ENCODE measurements at regions not wholly inside any gene's neighbourhood (a gene's known extent, or its start where the extent isn't known, plus 50 kb on each side); places are given as distances from the start of the nearest gene placed in this dataset.

DNA sequence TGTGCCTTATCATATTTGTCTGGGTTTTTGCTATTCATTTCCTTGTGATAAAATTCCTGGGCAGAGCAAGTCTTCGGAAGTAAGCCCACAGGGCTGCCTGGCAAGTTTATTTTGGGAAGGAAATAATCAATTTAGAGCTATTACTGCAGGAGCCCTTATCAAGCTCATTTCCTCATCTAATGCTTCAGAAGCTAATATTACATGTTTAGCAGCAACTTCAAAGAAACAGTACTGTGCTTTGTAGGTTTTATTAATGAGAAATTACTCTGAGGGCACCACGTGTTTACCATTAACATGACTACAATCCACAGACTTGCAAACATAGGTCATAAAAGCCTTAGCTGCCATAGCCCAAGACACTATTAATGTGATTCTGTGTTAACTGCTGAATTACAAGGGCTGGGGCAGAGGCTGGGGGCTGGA is 540.0 kb downstream of the SPRY1 start:
- DNase-seq (ENCODE audit: low spot score): no peak

DNA sequence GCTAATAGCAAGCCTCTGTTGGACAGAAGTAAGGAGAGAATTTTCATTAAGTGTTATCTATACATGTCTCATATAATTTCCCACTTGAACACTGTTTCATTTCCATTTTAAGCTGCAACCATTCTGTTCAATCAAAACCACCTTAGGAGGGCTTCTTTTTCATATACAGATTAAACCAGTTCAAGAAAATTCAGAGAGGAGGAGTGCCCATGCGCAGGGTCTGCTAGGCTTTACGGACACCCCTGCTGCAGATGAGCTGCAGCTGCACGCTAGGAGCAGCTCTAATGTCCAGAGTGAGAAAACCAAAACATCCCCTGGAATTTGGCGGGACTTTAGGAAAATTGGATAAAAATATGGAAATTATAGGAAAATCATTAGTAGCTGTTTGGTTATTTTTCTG is 541.0 kb downstream of the SPRY1 start:
- DNase-seq (ENCODE audit: low spot score): no peak

GRCh38 chr4:123939621-123940020 is 543.0 kb downstream of the SPRY1 start:
- DNase-seq (ENCODE audit: low spot score): no peak

- peak; percentile 14 for DNase-seq (ENCODE audit: low spot score)
Measured at GRCh38 chr4:123940604-123941003, 544.0 kb downstream of the SPRY1 start.

GRCh38 chr4:123941306-123941705 is 544.7 kb downstream of the SPRY1 start:
- no peak for DNase-seq (ENCODE audit: low spot score)

GRCh38 chr4:123943976-123944375 is 547.4 kb downstream of the SPRY1 start:
- no peak for DNase-seq (ENCODE audit: low spot score)

- no peak for DNase-seq (ENCODE audit: low spot score)
Measured at GRCh38 chr4:123945301-123945700, 548.7 kb downstream of the SPRY1 start.

DNA sequence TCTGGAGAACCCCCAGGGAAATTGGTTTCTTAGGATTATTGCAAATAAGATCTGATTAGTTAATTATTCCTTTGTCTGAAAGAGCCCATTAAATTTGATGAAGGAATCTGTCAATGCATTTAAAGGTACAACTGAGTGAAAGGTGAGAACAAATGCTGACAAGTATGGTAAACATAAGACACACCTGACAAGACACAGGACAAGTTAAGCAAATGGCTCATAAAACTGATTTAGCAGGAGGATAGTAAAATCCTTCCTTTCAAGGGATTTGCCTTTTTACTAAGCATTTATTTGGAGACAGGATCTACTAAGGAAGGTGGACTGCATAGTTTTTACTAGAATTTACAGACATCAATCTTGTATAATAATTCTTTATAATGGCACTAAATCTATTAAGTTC is 553.9 kb downstream of the SPRY1 start:
- no peak for DNase-seq (ENCODE audit: low spot score)

- no peak for DNase-seq (ENCODE audit: low spot score)
Measured at GRCh38 chr4:123952530-123953274, 556.1 kb downstream of the SPRY1 start.

- DNase-seq (ENCODE audit: low spot score): no peak
Measured at GRCh38 chr4:123953566-123953965, 557.0 kb downstream of the SPRY1 start.

GRCh38 chr4:123954220-123954619 is 557.6 kb downstream of the SPRY1 start:
- no peak for DNase-seq (ENCODE audit: low spot score)

DNA sequence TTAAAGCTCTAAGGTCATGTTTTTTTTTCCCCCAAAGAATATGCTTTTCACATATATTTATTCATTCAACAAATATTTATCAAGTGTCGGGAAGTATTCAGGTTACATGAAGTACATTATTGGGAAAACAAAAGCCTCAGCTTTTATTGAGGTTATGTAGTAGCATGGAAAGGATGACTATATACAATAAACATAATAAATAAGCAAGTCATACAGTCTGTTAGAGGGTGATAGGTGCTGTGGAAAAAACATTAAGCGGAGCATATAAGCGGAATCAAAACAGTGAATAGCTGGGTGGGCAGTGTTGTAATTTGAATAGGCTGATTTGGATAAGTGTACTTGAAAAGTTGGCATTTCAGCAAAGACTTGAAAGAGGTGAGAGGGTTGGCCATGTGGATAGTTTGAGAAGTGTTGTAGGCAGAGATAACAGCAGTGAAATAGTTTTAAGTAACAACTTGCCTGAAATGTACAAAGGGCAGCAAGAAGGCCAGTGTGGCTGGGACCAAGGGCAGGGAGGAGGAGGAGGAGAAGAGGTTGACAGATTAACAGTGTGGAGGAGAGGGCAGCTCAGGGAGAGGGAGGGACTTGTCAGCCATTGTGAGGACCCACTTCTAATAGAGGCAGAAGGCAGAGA is 558.7 kb downstream of the SPRY1 start:
- no peak for DNase-seq (ENCODE audit: low spot score)

DNA sequence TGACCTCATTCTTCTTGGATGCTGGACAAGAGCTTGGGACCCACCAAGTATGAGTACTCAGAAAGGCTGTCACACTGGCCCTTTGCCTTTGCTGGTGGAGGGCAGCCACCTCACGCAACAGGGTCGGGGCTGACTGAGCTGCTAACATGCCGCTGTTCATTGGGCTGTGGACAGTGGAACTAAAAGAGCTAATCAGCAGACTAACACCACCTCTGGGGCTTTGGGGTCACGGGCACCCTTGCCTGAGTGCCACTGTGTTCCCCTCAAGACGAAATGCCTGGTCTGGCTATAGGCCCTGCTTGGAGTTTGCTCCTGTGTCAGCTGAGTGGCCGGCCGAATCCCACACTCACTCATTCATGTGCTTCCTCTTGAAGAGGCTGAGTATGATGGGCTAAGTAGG is 559.6 kb downstream of the SPRY1 start:
- DNase-seq (ENCODE audit: low spot score): no peak

DNA sequence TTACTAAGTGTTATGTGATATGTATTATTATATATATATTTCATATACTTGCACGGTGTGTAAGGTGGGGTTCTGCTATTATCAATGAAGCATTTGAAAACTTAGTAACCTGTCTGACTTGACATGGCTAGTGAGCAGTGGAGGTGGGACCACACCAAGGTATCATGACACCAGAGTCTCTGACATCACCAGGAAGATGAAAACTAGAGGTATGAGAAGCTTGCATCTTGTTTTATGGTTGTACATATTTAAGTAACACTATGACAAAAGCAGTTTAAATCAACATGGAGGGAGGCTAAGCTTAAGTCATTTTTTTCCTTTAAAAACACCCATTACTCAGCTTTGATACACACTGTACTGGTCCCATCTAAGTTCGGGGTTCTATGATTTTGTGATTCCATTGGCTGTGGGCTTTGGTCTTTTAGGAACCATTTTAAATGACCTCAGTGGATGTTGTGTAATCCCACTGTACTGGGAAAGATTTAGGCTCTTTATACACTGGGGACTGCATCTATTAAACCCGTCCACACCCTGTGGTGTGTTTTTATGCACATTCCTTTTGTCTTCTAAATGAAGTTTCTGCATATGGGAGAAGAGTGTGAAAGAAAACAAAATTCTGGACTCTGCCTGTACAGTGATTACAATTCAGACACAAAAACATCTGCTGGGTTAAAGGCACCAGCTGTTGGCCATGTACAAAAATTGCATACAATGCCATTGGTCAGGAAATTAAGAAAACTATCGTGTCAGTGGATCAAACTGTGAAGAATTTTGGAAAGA is 570.6 kb downstream of the SPRY1 start:
- no peak for DNase-seq (ENCODE audit: low spot score)

DNA sequence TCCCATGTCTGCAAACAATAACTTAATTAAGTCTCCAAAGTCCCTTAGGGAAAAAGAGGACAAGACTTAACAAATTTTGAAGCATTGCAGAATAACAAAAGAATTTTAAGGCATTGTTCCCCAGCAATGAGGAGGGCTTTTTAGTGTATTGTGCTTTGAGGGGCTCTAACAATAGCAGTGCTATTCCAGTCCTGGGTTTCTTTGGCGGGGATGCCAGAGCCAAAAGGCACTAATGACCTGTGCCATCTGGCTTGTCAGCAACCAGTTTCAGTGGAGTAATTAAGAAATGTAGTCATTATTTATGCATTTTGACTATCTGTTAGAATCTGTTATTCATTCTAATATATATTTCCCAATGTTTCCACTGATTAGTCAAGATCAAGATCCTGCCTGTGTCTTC is 575.4 kb downstream of the SPRY1 start:
- no peak for DNase-seq (ENCODE audit: low spot score)

DNA sequence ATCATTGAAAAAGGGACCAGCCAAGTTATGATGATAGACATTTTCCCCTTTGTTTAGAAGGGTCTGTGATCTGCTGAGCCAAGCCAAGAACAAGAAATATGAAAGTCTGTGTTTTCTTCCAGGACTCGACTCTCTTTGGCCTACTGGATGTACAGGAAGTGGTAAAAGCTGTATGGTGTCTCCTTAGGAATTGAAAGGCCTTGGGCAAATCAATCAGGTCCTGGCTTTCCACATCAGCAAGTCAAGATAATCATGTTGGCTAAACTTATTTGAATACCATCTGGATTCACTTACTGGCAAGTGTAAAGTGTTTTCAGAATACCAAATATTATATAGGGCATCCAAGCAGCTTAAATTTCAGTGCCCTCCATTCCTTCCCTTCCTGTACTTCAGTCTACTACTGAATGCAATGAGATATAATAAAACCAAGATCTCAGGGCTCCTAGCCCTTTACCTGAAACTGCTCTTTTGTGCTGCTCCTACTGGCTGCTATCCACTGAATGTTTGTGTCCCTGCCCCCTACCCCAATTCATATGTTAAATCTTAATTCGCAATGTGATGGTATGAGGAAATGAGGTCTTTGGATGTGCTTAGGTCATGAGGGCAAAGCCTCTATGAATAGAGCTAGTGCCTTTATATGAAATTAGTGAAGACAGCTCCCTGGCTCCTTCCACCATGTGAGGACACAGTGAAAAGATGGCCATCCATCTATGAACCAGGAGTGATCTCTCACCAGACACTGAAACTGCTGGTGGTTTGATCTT is 578.0 kb downstream of the SPRY1 start:
- DNase-seq (ENCODE audit: low spot score): no peak

GRCh38 chr4:123976285-123976684 is 579.7 kb downstream of the SPRY1 start:
- peak; percentile 3 for DNase-seq (ENCODE audit: low spot score)

GRCh38 chr4:123976819-123977218 is 580.2 kb downstream of the SPRY1 start:
- DNase-seq (ENCODE audit: low spot score): no peak

DNA sequence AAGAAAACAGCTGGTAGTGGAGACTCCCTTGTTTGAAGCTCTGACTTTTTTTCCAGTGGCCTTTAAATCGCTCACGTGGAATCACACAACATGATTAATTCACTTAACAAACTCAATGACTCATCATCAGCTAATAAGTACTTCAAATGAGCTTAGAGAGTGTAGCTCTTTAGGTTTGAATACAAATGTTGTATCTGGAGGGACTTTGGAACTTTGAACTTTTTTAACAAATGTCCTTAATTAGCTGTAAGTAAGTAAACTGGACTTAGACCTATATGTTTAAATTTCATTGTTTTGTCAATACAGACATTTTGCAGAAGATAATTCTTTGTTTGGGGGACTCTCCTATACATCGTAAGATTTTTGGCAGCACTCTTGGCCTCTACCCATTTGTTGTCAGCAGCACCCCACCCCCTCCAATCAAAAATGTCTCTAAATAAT is 581.1 kb downstream of the SPRY1 start:
- no peak for DNase-seq (ENCODE audit: low spot score)

DNA sequence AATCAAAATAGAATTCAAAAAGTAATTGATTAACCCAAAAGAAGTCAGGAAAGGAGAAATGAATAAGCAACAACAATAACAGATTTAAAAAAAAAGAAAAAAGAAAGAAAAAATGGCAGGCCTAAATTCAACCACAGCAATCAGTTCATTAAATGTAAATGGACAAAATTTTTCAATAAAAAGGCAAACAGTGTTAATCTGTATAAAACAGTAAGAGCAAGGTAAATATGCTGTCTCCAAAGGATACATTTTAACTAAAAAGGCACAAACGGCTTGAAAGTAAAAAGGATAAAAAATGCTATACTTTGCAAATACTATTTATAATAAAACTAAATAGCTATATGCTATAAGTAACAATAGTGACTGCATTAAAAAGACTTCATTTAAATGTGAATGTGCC is 582.0 kb downstream of the SPRY1 start:
- no peak for DNase-seq (ENCODE audit: low spot score)

- no peak for DNase-seq (ENCODE audit: low spot score)
Measured at GRCh38 chr4:123980736-123981300, 584.2 kb downstream of the SPRY1 start.
